HEK293 (cell line): ENCODE measurements at regions not wholly inside any gene's neighbourhood (a gene's known extent, or its start where the extent isn't known, plus 50 kb on each side); places are given as distances from the start of the nearest gene placed in this dataset.

ENCODE experiments used
- CTCF ChIA-PET: fragments of 350-600 bp; formaldehyde crosslinking; extraction: SDS; loops from one replicate; lab custom pipeline; 2021; ENCODE audit warnings: antibody characterized with exemption; lab: Yijun Ruan, JAX
- POLR2A ChIA-PET: fragments of 300-600 bp; formaldehyde crosslinking; extraction: SDS; loops from one replicate; lab custom pipeline; 2020; ENCODE audit warnings: antibody characterized with exemption, inconsistent platforms; lab: Yijun Ruan, JAX
- H3K27ac ChIP-seq: fragments of 200-500 bp; sonication (Bioruptor generic); 2 replicates; pipeline ENCODE4 v1.5.1; 2014; ENCODE audit warnings: low read depth, low read length, control low read depth, inconsistent platforms; ENCODE audit errors: extremely low read depth
- H3K36me3 ChIP-seq, 2 experiments: fragments of 200-500 bp in 1 of 2; sonication (Bioruptor generic) in 1 of 2; 1 replicate in 1 of 2; 2 replicates in 1 of 2; pipeline ENCODE4 v1.5.1; 2014 to 2017; ENCODE audit warnings: inconsistent platforms in 2 of 2, low read length in 2 of 2; ENCODE audit not compliant: control insufficient read depth in 2 of 2, insufficient read depth in 1 of 2
- H3K4me1 ChIP-seq: fragments of 200-500 bp; sonication (Bioruptor generic); 2 replicates; pipeline ENCODE4 v1.5.1; 2014; ENCODE audit warnings: mild to moderate bottlenecking, low read length, inconsistent platforms; ENCODE audit not compliant: control insufficient read depth, insufficient read depth
- H3K4me3 ChIP-seq: 2 replicates; pipeline ENCODE4 v1.5.1; 2011; ENCODE audit warnings: low read depth, mild to moderate bottlenecking, control low read depth, low read length, moderate library complexity
- H3K9me3 ChIP-seq: fragments of 200-500 bp; sonication (Bioruptor generic); 2 replicates; pipeline ENCODE4 v1.5.1; 2014; ENCODE audit warnings: low read depth, low read length, inconsistent platforms; ENCODE audit not compliant: control insufficient read depth, insufficient read depth
- KLF17 ChIP-seq: fragments of 450-650 bp; formaldehyde crosslinking; IDR thresholded peaks from 2 replicates; pipeline ENCODE4 v1.5.1; 2016; ENCODE audit warnings: missing biosample characterization, missing genetic modification characterization
- MZF1 ChIP-seq: fragments of 450-650 bp; formaldehyde crosslinking; IDR thresholded peaks from 2 replicates; pipeline ENCODE4 v1.5.1; 2017; ENCODE audit warnings: missing biosample characterization, missing genetic modification characterization, borderline replicate concordance
- SETDB1 ChIP-seq: IDR thresholded peaks from one replicate; pipeline ENCODE4 v1.6.1; 2017; ENCODE audit warnings: mild to moderate bottlenecking, low read length, moderate library complexity, mixed read lengths; ENCODE audit not compliant: insufficient read length
- ZNF175 ChIP-seq: fragments of 450-650 bp; formaldehyde crosslinking; IDR thresholded peaks from 2 replicates; pipeline ENCODE4 v1.5.1; 2016; ENCODE audit warnings: missing biosample characterization, missing genetic modification characterization
- ZNF214 ChIP-seq: fragments of 450-650 bp; formaldehyde crosslinking; IDR thresholded peaks from 2 replicates; pipeline ENCODE4 v1.5.1; 2017; ENCODE audit warnings: missing biosample characterization, mild to moderate bottlenecking, missing genetic modification characterization, borderline replicate concordance
- ZNF221 ChIP-seq: fragments of 450-650 bp; formaldehyde crosslinking; IDR thresholded peaks from 2 replicates; pipeline ENCODE4 v1.5.1; 2017; ENCODE audit warnings: missing biosample characterization, missing genetic modification characterization, borderline replicate concordance
- ZNF292 ChIP-seq: fragments of 450-650 bp; formaldehyde crosslinking; IDR thresholded peaks from 2 replicates; pipeline ENCODE4 v1.5.1; 2016; ENCODE audit warnings: low read depth, missing biosample characterization, missing genetic modification characterization, borderline replicate concordance
- ZNF404 ChIP-seq: fragments of 450-650 bp; formaldehyde crosslinking; IDR thresholded peaks from 2 replicates; pipeline ENCODE4 v1.5.1; 2017; ENCODE audit warnings: missing biosample characterization, missing genetic modification characterization
- ZNF510 ChIP-seq: fragments of 450-650 bp; formaldehyde crosslinking; IDR thresholded peaks from 2 replicates; pipeline ENCODE4 v1.5.1; 2018; ENCODE audit warnings: mild to moderate bottlenecking, missing genetic modification characterization, missing biosample characterization; ENCODE audit not compliant: insufficient replicate concordance
- ZNF514 ChIP-seq: fragments of 450-650 bp; formaldehyde crosslinking; IDR thresholded peaks from 2 replicates; pipeline ENCODE4 v1.5.1; 2016; ENCODE audit warnings: missing biosample characterization, missing genetic modification characterization
- ZNF521 ChIP-seq: fragments of 450-650 bp; formaldehyde crosslinking; IDR thresholded peaks from 2 replicates; pipeline ENCODE4 v1.5.1; 2017; ENCODE audit warnings: missing biosample characterization, mild to moderate bottlenecking, missing genetic modification characterization
- ZNF560 ChIP-seq: fragments of 450-650 bp; formaldehyde crosslinking; IDR thresholded peaks from 2 replicates; pipeline ENCODE4 v1.5.1; 2017; ENCODE audit warnings: missing biosample characterization, missing genetic modification characterization, borderline replicate concordance
- ZNF561 ChIP-seq: fragments of 450-650 bp; IDR thresholded peaks from 2 replicates; pipeline ENCODE4 v1.5.1; 2018; ENCODE audit warnings: missing biosample characterization, missing genetic modification characterization, borderline replicate concordance
- ZNF654 ChIP-seq: fragments of 450-650 bp; formaldehyde crosslinking; IDR thresholded peaks from 2 replicates; pipeline ENCODE4 v1.5.1; 2016; ENCODE audit warnings: low read depth, missing biosample characterization, missing genetic modification characterization
- ZNF843 ChIP-seq: fragments of 450-650 bp; formaldehyde crosslinking; IDR thresholded peaks from 2 replicates; pipeline ENCODE4 v1.5.1; 2016; ENCODE audit warnings: missing biosample characterization, missing genetic modification characterization
- TF ChIP-seq, protein P1 (sequence below): fragments of 450-650 bp; formaldehyde crosslinking; IDR thresholded peaks from 2 replicates; pipeline ENCODE4 v1.5.1; 2016; ENCODE audit warnings: missing biosample characterization, missing genetic modification characterization
- TF ChIP-seq, protein P2 (sequence below): fragments of 450-650 bp; formaldehyde crosslinking; optimal IDR thresholded peaks from 2 replicates; pipeline ENCODE3; 2016; ENCODE audit warnings: missing biosample characterization, mild to moderate bottlenecking, missing genetic modification characterization
- TF ChIP-seq, protein P3 (sequence below): fragments of 450-650 bp; formaldehyde crosslinking; IDR thresholded peaks from 2 replicates; pipeline ENCODE4 v1.5.0; 2017; ENCODE audit warnings: missing biosample characterization, missing genetic modification characterization, borderline replicate concordance

- POLR2A ChIA-PET, result no interaction called here
These were observed 886.8 kb downstream of the KCNT2 start for GRCh38 chr1:195721210-195721971.

DNA sequence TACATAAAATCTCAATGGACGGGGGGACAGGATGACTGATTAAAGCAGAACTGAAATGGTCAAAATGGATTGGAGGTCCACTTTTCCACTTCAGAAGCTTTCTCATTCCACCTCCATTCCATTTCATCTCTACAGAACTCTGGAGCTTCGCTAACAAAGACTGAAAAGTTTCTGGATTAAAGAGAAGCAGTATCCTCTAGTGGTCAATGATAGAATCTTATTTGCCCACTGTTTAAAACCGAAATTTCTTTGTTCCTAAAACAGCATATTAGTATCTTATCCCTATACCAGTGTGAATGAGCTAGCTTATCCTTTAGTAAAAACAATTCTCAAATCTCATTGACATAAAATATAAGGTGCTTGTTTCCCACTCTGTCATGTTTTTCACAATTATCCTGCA is 890.6 kb downstream of the KCNT2 start:
- no peaks in the 10 kb centered on the region for H3K9me3 ChIP-seq
- POLR2A ChIA-PET, result no interaction called here
- no peaks in the 10 kb centered on the region for H3K36me3 ChIP-seq
- no peak overlapping the region for H3K27ac ChIP-seq
- CTCF ChIA-PET, result interaction anchor here (0.6 kb wide), 1 partner anchor 1258 kb away, joined by 4 read pairs; no protein-coding TSS in a partner anchor
- H3K4me3 ChIP-seq, result no peak overlapping the region
- TF ChIP-seq ZNF654 (peak; percentile 66), ZNF404 (tag by site-specific recombination) (no peak), ZNF521 (tag by site-specific recombination) (no peak)
- TF ChIP-seq, protein P1, sequence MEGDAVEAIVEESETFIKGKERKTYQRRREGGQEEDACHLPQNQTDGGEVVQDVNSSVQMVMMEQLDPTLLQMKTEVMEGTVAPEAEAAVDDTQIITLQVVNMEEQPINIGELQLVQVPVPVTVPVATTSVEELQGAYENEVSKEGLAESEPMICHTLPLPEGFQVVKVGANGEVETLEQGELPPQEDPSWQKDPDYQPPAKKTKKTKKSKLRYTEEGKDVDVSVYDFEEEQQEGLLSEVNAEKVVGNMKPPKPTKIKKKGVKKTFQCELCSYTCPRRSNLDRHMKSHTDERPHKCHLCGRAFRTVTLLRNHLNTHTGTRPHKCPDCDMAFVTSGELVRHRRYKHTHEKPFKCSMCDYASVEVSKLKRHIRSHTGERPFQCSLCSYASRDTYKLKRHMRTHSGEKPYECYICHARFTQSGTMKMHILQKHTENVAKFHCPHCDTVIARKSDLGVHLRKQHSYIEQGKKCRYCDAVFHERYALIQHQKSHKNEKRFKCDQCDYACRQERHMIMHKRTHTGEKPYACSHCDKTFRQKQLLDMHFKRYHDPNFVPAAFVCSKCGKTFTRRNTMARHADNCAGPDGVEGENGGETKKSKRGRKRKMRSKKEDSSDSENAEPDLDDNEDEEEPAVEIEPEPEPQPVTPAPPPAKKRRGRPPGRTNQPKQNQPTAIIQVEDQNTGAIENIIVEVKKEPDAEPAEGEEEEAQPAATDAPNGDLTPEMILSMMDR (tag by site-specific recombination), result 0 out of 2 replicates have a peak, but pooled peaks have one; percentile 10
- H3K4me1 ChIP-seq, result no peaks in the 10 kb centered on the region

More at GRCh38 chr1:195721210-195721971, 886.8 kb downstream of the KCNT2 start:
- CTCF ChIA-PET, result no interaction called here
- TF ChIP-seq ZNF843 (tag by site-specific recombination) (no peak), ZNF175 (tag by site-specific recombination) (no peak), ZNF214 (no peak), ZNF560 (tag by site-specific recombination) (no peak), ZNF221 (tag by site-specific recombination) (no peak), ZNF404 (tag by site-specific recombination) (no peak), MZF1 (tag by site-specific recombination) (no peak), ZNF510 (tag by site-specific recombination) (no peak), ZNF561 (tag by site-specific recombination) (no peak), ZNF514 (tag by site-specific recombination) (no peak), KLF17 (tag by site-specific recombination) (no peak), ZNF292 (tag by site-specific recombination) (no peak), SETDB1 (no peak)
- TF ChIP-seq, protein P2, sequence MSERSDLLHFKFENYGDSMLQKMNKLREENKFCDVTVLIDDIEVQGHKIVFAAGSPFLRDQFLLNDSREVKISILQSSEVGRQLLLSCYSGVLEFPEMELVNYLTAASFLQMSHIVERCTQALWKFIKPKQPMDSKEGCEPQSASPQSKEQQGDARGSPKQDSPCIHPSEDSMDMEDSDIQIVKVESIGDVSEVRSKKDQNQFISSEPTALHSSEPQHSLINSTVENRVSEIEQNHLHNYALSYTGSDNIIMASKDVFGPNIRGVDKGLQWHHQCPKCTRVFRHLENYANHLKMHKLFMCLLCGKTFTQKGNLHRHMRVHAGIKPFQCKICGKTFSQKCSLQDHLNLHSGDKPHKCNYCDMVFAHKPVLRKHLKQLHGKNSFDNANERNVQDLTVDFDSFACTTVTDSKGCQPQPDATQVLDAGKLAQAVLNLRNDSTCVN (tag by site-specific recombination), result no peak
- TF ChIP-seq, protein P3, sequence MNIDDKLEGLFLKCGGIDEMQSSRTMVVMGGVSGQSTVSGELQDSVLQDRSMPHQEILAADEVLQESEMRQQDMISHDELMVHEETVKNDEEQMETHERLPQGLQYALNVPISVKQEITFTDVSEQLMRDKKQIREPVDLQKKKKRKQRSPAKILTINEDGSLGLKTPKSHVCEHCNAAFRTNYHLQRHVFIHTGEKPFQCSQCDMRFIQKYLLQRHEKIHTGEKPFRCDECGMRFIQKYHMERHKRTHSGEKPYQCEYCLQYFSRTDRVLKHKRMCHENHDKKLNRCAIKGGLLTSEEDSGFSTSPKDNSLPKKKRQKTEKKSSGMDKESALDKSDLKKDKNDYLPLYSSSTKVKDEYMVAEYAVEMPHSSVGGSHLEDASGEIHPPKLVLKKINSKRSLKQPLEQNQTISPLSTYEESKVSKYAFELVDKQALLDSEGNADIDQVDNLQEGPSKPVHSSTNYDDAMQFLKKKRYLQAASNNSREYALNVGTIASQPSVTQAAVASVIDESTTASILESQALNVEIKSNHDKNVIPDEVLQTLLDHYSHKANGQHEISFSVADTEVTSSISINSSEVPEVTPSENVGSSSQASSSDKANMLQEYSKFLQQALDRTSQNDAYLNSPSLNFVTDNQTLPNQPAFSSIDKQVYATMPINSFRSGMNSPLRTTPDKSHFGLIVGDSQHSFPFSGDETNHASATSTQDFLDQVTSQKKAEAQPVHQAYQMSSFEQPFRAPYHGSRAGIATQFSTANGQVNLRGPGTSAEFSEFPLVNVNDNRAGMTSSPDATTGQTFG (tag by site-specific recombination), result no peak
- H3K4me1 ChIP-seq, result no peaks in the 10 kb centered on the region
- H3K36me3 ChIP-seq, result no peaks in the 10 kb centered on the region
- no peak overlapping the region for H3K27ac ChIP-seq
- no peaks in the 10 kb centered on the region for H3K9me3 ChIP-seq
- H3K4me3 ChIP-seq, result no peak overlapping the region
